Fibroblast of lung (primary cell): ENCODE measurements at regions not wholly inside any gene's neighbourhood (a gene's known extent, or its start where the extent isn't known, plus 50 kb on each side); places are given as distances from the start of the nearest gene placed in this dataset.
"Not testable (repeated sequence)": the region's sequence is repeated elsewhere in the genome, so short reads cannot be mapped to it uniquely, and the experiment has no call there.

Experiments
- DNase-seq, 2 donors: peaks; one replicate each; pipeline versions ENCODE4 v3.0.0 to v3.0.0-alpha.2; 2010; ENCODE audit warnings: low read depth in 2 of 2
- H2AFZ ChIP-seq: 2 replicates; pipeline ENCODE4 v1.5.1; 2012; ENCODE audit warnings: low read length, control low read depth, inconsistent platforms
- H3K27ac ChIP-seq: 2 replicates; pipeline ENCODE4 v1.5.1; 2011; ENCODE audit warnings: low read length, control low read depth; ENCODE audit not compliant: insufficient read depth
- H3K27me3 ChIP-seq: 2 replicates; pipeline ENCODE4 v1.5.1; 2011; ENCODE audit warnings: mild to moderate bottlenecking, low read length; ENCODE audit not compliant: control insufficient read depth, insufficient read depth
- H3K36me3 ChIP-seq: 2 replicates; pipeline ENCODE4 v1.5.1; 2011; ENCODE audit warnings: low read length; ENCODE audit not compliant: control insufficient read depth, insufficient read depth
- H3K4me1 ChIP-seq: 2 replicates; pipeline ENCODE4 v1.5.1; 2011; ENCODE audit warnings: low read length; ENCODE audit not compliant: control insufficient read depth, insufficient read depth; ENCODE audit errors: extremely low read depth
- H3K4me2 ChIP-seq: 2 replicates; pipeline ENCODE4 v1.5.1; 2011; ENCODE audit warnings: low read length, control low read depth; ENCODE audit not compliant: insufficient read depth; ENCODE audit errors: extremely low read depth
- H3K4me3 ChIP-seq, 4 experiments: fragments of 200-600 bp in 1 of 4; sonication (generic) in 1 of 4; replicated peaks in 1 of 4; 2 replicates each; pipeline ENCODE4 v1.5.1; 2011 to 2016; ENCODE audit warnings: low read length in 4 of 4, low read depth in 3 of 4, mild to moderate bottlenecking in 3 of 4, control low read depth in 2 of 4, inconsistent platforms in 1 of 4, mixed read lengths in 1 of 4; ENCODE audit not compliant: insufficient read depth in 1 of 4; ENCODE audit errors: control extremely low read depth in 1 of 4
- H3K79me2 ChIP-seq: 2 replicates; pipeline ENCODE4 v1.5.1; 2012; ENCODE audit warnings: mild to moderate bottlenecking, low read length, inconsistent platforms; ENCODE audit not compliant: control insufficient read depth, insufficient read depth
- H3K9ac ChIP-seq: 2 replicates; pipeline ENCODE4 v1.5.1; 2011; ENCODE audit warnings: mild to moderate bottlenecking, low read length, control low read depth; ENCODE audit not compliant: insufficient read depth
- H3K9me3 ChIP-seq: 2 replicates; pipeline ENCODE4 v1.5.1; 2012; ENCODE audit warnings: low read depth, low read length; ENCODE audit not compliant: control insufficient read depth, insufficient read depth
- H4K20me1 ChIP-seq: 2 replicates; pipeline ENCODE4 v1.5.1; 2011; ENCODE audit warnings: low read length; ENCODE audit not compliant: control insufficient read depth, insufficient read depth; ENCODE audit errors: extremely low read depth
- EZH2 ChIP-seq: IDR thresholded peaks from 2 replicates; pipeline ENCODE4 v1.5.1; 2012; ENCODE audit warnings: low read length, control low read depth, mild to moderate bottlenecking; ENCODE audit errors: missing control alignments
- TF ChIP-seq, protein P1 (sequence below), 2 donors: IDR thresholded peaks in 1 of 2; conservative IDR thresholded peaks in 1 of 2; 1 replicate in 1 of 2; 2 replicates in 1 of 2; pipeline ENCODE4 v1.5.1; 2011 to 2012; ENCODE audit warnings: low read length in 2 of 2, control low read depth in 1 of 2, inconsistent platforms in 1 of 2, low read depth in 1 of 2, mild to moderate bottlenecking in 1 of 2

DNA sequence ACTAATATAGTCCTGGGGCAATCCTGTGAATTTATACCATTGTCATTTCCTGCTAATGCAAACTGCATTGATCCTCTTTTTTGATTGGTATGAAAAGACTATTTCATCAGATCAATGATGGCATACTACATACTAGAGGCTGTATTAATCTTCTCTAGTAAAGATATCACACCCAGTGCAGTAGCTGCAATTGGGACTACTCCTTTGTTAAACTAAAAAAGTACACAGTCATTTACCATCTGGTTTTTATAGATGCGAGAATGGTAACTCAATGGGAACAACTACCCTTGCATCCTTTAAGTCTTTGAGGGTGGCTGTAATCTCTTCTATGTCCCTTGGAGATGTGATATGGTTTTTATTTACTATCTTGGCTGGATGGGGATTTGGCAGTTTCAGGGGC, 80.2 kb upstream of the STK38L start:
- TF ChIP-seq, protein P1, sequence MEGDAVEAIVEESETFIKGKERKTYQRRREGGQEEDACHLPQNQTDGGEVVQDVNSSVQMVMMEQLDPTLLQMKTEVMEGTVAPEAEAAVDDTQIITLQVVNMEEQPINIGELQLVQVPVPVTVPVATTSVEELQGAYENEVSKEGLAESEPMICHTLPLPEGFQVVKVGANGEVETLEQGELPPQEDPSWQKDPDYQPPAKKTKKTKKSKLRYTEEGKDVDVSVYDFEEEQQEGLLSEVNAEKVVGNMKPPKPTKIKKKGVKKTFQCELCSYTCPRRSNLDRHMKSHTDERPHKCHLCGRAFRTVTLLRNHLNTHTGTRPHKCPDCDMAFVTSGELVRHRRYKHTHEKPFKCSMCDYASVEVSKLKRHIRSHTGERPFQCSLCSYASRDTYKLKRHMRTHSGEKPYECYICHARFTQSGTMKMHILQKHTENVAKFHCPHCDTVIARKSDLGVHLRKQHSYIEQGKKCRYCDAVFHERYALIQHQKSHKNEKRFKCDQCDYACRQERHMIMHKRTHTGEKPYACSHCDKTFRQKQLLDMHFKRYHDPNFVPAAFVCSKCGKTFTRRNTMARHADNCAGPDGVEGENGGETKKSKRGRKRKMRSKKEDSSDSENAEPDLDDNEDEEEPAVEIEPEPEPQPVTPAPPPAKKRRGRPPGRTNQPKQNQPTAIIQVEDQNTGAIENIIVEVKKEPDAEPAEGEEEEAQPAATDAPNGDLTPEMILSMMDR (conservative IDR thresholded peaks at IDR 0.05 in 1 of 2, IDR thresholded peaks at IDR 0.05 in 1 of 2; ENCODE audit: low read depth in 1 of 2, low read length in 2 of 2), result no peak
- TF ChIP-seq EZH2, result no peak
- H3K4me2 ChIP-seq, result no peak overlapping the region
- peaks cover 5% of the 10 kb centered on the region for H3K4me1 ChIP-seq
- no peaks in the 10 kb centered on the region for H4K20me1 ChIP-seq
- no peak overlapping the region for H3K27ac ChIP-seq
- H3K9me3 ChIP-seq, result no peaks in the 10 kb centered on the region
- no peak overlapping the region for H2AFZ ChIP-seq
- H3K4me3 ChIP-seq, result no peak overlapping the region
- H3K79me2 ChIP-seq, result no peaks in the 10 kb centered on the region
- no peak for DNase-seq
- H3K9ac ChIP-seq, result no peak overlapping the region
- H3K27me3 ChIP-seq, result no peaks in the 10 kb centered on the region
- H3K36me3 ChIP-seq, result no peaks in the 10 kb centered on the region

DNA sequence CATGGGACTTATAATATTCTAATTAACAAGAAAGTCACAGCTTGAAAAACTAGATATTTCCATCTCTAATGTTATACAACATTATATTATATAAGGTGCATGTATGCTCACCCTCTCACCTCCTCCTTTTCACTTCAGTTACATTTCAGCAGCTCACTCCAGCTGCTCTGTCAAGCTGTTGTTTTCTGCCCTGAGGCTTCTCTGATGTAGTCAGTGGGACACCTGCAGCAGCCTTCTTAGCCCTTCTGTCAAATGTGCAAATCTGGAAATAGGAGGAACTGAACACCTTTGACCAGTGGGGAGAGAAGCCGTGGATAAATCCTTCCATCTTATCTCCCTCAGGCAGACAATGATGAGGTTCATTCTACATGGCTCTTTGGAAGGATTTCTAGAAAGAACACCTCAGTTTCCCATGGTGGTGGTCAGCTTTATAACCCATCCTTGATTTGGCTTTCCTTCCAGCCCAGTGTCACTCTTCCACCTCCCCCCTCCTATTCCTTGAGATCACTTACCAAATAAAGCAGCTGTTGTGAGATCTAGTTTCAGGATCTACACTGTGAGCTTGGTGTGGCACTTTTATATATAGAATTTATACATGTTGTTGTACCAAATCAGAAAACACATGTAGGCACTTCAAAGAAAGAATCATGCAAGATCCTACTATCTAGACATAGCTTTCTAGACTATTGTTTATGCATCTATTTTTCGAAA, 79.6 kb upstream of the STK38L start:
- Histone ChIP-seq H3K36me3 (no peaks in the 10 kb centered on the region), H3K4me1 (peaks cover 5% of the 10 kb centered on the region), H3K27ac (no peak overlapping the region), H4K20me1 (no peaks in the 10 kb centered on the region), H3K4me3 (no peak overlapping the region), H2AFZ (no peak overlapping the region), H3K9ac (no peak overlapping the region), H3K9me3 (no peaks in the 10 kb centered on the region), H3K4me2 (no peak overlapping the region), H3K79me2 (no peaks in the 10 kb centered on the region), H3K27me3 (no peaks in the 10 kb centered on the region)
- no peak for TF ChIP-seq EZH2
- TF ChIP-seq, protein P1 (conservative IDR thresholded peaks at IDR 0.05 in 1 of 2, IDR thresholded peaks at IDR 0.05 in 1 of 2; ENCODE audit: low read depth in 1 of 2, low read length in 2 of 2), result no peak
- no peak for DNase-seq

DNA sequence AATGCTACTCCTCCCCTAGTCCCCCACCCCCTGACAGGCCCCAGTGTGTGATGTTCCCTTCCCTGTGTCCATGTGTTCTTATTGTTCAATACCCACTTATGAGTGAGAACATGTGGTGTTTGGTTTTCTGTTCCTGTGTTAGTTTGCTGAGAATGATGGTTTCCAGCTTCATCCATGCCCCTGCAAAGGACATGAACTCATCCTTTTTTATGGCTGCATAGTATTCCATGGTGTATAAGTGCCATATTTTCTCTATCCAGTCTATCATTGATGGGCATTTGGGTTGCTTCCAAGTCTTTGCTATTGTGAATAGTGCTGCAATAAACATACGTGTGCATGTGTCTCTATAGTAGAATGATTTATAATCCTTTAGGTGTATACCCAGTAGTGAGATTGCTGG, 78.1 kb upstream of the STK38L start:
- not testable (repeated sequence) for H3K4me3 ChIP-seq, H3K9me3 ChIP-seq, H3K36me3 ChIP-seq, H2AFZ ChIP-seq, H4K20me1 ChIP-seq, H3K4me2 ChIP-seq, H3K4me1 ChIP-seq, H3K27me3 ChIP-seq, H3K9ac ChIP-seq, H3K79me2 ChIP-seq, DNase-seq, H3K27ac ChIP-seq

DNA sequence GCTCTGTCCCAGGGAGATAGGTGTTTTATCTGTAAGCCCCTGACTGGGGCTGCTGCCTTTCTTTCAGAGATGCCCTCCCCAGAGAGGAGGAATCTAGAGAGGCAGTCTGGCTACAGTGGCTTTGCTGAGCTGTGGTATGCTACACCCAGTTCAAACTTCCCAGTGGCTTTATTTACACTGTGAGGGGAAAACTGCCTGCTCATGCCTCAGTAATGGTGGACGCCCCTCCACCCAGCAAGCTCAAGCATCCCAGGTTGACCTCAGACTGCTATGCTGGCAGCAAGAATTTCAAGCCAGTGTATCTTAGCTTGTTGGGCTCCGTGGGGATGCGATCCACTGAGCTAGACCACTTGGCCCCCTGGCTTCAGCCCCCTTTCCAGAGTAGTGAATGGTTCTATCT, 72.6 kb upstream of the STK38L start:
- not testable (repeated sequence) for H2AFZ ChIP-seq, H3K4me1 ChIP-seq, H3K27me3 ChIP-seq, H3K9ac ChIP-seq, H3K79me2 ChIP-seq, H3K36me3 ChIP-seq, H3K4me3 ChIP-seq, H3K9me3 ChIP-seq, H3K4me2 ChIP-seq, H4K20me1 ChIP-seq, H3K27ac ChIP-seq
- peak in 1 of 2 donors; percentile 55 for DNase-seq
